ENCODE measurements at regions not wholly inside any gene's neighbourhood (a gene's known extent, or its start where the extent isn't known, plus 50 kb on each side); places are given as distances from the start of the nearest gene placed in this dataset.

DNA sequence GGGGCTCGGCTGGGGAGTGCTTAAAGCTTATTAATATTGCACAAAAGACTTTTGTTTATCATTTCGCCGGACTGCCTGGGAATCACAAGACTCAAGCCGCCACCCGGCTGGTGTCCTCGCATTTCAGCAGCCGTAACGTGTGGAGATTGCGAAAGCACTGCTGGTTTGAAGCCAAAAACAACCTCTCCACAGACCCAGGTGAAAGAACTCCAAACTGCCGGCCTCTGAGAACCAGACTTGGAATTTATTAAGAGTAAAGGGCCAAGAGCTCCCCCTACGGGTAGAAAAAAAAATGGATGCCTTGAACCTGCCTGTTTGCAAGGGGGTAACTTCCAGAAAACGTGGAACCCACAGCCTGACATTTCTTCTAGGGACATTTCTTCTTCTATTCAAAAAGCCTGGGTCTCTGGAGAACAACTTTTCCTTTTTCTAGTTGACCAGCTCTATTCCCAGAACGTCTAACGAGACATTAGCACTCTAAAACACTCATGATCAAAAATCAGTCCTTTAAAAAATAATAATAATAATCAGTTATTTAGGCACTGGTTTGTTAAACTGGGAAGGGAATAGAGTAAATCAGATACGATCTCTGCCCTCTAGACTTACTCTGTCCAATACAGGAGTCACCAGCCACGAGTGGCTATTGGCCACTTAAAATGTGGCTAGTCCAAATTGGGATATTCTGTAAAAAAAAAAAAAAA lies 216.3 kb downstream of the C1D start (continued):
- TF ChIP-seq MIXL1 (CRISPR knock-in tag; IDR thresholded peaks at IDR 0.05) (no peak), JUND (CRISPR knock-in tag; IDR thresholded peaks at IDR 0.05) (no peak), ZNF225 (CRISPR knock-in tag; IDR thresholded peaks at IDR 0.05) (no peak), FOXP1 (IDR thresholded peaks at IDR 0.05) (no peak), FOXP1 (CRISPR knock-in tag; IDR thresholded peaks at IDR 0.05) (peak; percentile 59), ESRRA (CRISPR knock-in tag; IDR thresholded peaks at IDR 0.05; ENCODE audit: low read depth) (no peak), RORA (CRISPR knock-in tag; IDR thresholded peaks at IDR 0.05) (no peak), LCORL (IDR thresholded peaks at IDR 0.05) (no peak), LCORL (CRISPR knock-in tag; IDR thresholded peaks at IDR 0.05) (peak; percentile 86), GATAD2A (CRISPR knock-in tag; IDR thresholded peaks at IDR 0.05) (peak; percentile 83), RXRA (CRISPR knock-in tag; IDR thresholded peaks at IDR 0.05) (no peak; the same call in 1 of the 2 replicates), RBFOX2 (IDR thresholded peaks at IDR 0.05; ENCODE audit: low read depth, low read length) (no peak), ZNF577 (CRISPR knock-in tag; IDR thresholded peaks at IDR 0.05; ENCODE audit: borderline replicate concordance, low read depth) (no peak), BHLHE40 (IDR thresholded peaks at IDR 0.05; ENCODE audit: low read length) (peak; percentile 20; the same call in 1 of the 2 replicates)
- TF ChIP-seq, protein P1, sequence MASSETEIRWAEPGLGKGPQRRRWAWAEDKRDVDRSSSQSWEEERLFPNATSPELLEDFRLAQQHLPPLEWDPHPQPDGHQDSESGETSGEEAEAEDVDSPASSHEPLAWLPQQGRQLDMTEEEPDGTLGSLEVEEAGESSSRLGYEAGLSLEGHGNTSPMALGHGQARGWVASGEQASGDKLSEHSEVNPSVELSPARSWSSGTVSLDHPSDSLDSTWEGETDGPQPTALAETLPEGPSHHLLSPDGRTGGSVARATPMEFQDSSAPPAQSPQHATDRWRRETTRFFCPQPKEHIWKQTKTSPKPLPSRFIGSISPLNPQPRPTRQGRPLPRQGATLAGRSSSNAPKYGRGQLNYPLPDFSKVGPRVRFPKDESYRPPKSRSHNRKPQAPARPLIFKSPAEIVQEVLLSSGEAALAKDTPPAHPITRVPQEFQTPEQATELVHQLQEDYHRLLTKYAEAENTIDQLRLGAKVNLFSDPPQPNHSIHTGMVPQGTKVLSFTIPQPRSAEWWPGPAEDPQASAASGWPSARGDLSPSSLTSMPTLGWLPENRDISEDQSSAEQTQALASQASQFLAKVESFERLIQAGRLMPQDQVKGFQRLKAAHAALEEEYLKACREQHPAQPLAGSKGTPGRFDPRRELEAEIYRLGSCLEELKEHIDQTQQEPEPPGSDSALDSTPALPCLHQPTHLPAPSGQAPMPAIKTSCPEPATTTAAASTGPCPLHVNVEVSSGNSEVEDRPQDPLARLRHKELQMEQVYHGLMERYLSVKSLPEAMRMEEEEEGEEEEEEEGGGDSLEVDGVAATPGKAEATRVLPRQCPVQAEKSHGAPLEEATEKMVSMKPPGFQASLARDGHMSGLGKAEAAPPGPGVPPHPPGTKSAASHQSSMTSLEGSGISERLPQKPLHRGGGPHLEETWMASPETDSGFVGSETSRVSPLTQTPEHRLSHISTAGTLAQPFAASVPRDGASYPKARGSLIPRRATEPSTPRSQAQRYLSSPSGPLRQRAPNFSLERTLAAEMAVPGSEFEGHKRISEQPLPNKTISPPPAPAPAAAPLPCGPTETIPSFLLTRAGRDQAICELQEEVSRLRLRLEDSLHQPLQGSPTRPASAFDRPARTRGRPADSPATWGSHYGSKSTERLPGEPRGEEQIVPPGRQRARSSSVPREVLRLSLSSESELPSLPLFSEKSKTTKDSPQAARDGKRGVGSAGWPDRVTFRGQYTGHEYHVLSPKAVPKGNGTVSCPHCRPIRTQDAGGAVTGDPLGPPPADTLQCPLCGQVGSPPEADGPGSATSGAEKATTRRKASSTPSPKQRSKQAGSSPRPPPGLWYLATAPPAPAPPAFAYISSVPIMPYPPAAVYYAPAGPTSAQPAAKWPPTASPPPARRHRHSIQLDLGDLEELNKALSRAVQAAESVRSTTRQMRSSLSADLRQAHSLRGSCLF (CRISPR knock-in tag; IDR thresholded peaks at IDR 0.05; ENCODE audit: borderline replicate concordance): no peak
- TF ChIP-seq, protein P2, sequence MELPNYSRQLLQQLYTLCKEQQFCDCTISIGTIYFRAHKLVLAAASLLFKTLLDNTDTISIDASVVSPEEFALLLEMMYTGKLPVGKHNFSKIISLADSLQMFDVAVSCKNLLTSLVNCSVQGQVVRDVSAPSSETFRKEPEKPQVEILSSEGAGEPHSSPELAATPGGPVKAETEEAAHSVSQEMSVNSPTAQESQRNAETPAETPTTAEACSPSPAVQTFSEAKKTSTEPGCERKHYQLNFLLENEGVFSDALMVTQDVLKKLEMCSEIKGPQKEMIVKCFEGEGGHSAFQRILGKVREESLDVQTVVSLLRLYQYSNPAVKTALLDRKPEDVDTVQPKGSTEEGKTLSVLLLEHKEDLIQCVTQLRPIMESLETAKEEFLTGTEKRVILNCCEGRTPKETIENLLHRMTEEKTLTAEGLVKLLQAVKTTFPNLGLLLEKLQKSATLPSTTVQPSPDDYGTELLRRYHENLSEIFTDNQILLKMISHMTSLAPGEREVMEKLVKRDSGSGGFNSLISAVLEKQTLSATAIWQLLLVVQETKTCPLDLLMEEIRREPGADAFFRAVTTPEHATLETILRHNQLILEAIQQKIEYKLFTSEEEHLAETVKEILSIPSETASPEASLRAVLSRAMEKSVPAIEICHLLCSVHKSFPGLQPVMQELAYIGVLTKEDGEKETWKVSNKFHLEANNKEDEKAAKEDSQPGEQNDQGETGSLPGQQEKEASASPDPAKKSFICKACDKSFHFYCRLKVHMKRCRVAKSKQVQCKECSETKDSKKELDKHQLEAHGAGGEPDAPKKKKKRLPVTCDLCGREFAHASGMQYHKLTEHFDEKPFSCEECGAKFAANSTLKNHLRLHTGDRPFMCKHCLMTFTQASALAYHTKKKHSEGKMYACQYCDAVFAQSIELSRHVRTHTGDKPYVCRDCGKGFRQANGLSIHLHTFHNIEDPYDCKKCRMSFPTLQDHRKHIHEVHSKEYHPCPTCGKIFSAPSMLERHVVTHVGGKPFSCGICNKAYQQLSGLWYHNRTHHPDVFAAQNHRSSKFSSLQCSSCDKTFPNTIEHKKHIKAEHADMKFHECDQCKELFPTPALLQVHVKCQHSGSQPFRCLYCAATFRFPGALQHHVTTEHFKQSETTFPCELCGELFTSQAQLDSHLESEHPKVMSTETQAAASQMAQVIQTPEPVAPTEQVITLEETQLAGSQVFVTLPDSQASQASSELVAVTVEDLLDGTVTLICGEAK (IDR thresholded peaks at IDR 0.05): no peak
- TF ChIP-seq, protein P2 (CRISPR knock-in tag; IDR thresholded peaks at IDR 0.05): no peak; the same call in 1 of the 2 replicates
